RWPE1 (cell line): ENCODE measurements at regions not wholly inside any gene's neighbourhood (a gene's known extent, or its start where the extent isn't known, plus 50 kb on each side); places are given as distances from the start of the nearest gene placed in this dataset.

Source experiments
- CTCF ChIA-PET: fragments of 350-600 bp; sonication (Branson Sonifier 250); formaldehyde crosslinking; extraction: SDS; loops from one replicate; lab custom pipeline; 2021; lab: Yijun Ruan, JAX
- POLR2A ChIA-PET: fragments of 400-600 bp; formaldehyde crosslinking; extraction: SDS; loops from one replicate; lab custom pipeline; 2020; ENCODE audit warnings: antibody characterized with exemption; ENCODE audit not compliant: low non-redundant PET; lab: Yijun Ruan, JAX
- DNase-seq: peaks from one replicate; pipeline ENCODE4 v3.0.0; 2012; ENCODE audit warnings: low spot score
- H3K27ac ChIP-seq: fragments of 450-650 bp; 2 replicates; pipeline ENCODE4 v1.5.1; 2017
- TF ChIP-seq, protein P1 (sequence below): fragments of 450-650 bp; conservative IDR thresholded peaks from 2 replicates; pipeline ENCODE4 v1.5.1; 2017; ENCODE audit warnings: low read depth, mild to moderate bottlenecking

DNA sequence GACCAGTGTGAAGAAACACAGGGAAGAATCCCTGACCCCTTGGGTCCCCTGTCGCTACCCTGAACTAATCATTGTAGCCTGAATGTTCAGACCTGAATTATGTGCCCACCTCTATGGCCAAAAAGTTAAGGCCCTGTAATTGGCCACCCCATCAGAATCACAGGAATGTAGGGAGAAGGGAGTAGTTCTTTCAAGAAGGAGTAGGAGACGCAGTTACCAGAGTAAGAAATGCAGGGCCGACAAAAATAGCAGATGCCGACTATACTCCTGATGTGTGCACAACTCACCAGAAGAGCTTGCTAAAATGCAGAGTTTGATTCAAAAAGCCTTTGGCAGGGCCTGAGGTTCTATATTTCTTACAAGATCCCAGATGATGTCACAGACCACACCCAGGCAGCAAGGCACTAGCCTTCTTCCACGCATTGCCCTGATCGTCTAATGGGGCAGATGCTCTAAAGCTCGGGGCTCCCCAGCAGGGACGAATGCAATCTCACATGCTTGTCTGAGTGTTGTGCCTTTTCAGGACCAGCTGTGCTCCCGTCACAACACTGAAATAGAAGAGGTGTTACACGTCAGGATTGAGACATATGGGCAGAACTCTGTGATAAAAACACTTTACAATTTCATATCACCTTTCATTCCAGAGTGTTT lies 161.0 kb upstream of the FAM241A start:
- no peak overlapping the region for H3K27ac ChIP-seq
- no peak for DNase-seq
- CTCF ChIA-PET = no interaction called here
- TF ChIP-seq, protein P1, sequence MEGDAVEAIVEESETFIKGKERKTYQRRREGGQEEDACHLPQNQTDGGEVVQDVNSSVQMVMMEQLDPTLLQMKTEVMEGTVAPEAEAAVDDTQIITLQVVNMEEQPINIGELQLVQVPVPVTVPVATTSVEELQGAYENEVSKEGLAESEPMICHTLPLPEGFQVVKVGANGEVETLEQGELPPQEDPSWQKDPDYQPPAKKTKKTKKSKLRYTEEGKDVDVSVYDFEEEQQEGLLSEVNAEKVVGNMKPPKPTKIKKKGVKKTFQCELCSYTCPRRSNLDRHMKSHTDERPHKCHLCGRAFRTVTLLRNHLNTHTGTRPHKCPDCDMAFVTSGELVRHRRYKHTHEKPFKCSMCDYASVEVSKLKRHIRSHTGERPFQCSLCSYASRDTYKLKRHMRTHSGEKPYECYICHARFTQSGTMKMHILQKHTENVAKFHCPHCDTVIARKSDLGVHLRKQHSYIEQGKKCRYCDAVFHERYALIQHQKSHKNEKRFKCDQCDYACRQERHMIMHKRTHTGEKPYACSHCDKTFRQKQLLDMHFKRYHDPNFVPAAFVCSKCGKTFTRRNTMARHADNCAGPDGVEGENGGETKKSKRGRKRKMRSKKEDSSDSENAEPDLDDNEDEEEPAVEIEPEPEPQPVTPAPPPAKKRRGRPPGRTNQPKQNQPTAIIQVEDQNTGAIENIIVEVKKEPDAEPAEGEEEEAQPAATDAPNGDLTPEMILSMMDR = no peak
- POLR2A ChIA-PET = no interaction called here

DNA sequence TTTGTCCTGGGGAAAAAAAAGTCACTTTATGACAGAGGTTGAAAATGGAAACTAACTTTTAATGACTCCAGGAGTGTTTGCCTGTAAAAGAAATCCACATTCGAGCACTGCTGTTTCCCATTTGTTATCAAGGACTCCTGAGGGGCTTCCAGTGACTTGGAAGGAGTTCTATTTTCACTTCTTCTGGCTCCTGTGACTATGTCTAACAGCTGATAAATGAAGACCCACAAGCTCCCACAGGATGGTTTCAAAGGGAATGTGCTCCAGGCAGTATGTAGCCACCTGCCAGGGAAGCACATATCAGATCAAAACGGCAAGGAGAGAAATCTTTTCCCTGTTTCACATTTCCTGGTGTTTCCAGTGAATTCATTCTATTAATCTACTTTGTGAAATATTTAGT lies 159.8 kb upstream of the FAM241A start:
- ChIA-PET CTCF (no interaction called here), POLR2A (no interaction called here)
- no peak overlapping the region for H3K27ac ChIP-seq
- DNase-seq = no peak
- TF ChIP-seq, protein P1 = no peak

DNA sequence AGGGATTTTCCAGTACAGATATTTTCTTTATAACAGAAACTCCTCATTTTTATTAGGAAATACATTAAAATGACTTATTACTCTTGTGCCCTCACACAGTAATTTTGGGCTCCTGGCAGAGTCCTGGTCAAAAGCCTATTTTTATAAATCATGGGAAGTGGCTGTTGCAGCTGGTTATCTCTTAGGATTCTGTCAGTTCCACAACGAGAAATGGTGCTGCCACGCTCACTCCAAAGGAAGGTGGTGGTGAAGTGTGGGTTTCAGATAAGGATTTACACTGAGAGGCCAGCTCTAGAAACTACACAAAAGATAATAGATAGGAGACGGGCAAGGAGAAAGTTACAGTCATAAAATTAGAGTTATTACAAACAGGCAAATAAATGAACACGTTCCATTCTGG lies 159.2 kb upstream of the FAM241A start:
- TF ChIP-seq, protein P1 = no peak
- H3K27ac ChIP-seq = no peak overlapping the region
- no peak for DNase-seq
- POLR2A ChIA-PET = no interaction called here
- CTCF ChIA-PET = no interaction called here

DNA sequence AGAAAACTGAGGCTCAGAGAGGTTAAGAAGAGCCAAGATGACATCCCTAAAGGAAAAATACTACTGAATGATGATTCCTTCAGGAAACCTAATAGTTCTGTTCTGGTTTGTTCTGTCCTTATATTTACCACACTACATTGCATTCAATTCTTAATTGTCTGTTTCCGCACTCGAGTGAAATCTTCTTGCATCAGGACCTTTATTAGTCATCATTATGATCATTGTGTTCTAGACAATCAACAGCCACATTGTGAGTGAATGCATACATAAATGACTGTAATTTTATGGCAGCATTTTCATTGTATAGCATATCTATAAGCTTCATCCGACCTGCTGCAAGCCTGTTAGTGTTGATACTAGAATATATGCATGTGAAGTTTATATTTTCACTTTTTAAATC lies 156.7 kb upstream of the FAM241A start:
- ChIA-PET CTCF (no interaction called here), POLR2A (no interaction called here)
- DNase-seq = no peak
- TF ChIP-seq, protein P1 = no peak
- no peak overlapping the region for H3K27ac ChIP-seq

DNA sequence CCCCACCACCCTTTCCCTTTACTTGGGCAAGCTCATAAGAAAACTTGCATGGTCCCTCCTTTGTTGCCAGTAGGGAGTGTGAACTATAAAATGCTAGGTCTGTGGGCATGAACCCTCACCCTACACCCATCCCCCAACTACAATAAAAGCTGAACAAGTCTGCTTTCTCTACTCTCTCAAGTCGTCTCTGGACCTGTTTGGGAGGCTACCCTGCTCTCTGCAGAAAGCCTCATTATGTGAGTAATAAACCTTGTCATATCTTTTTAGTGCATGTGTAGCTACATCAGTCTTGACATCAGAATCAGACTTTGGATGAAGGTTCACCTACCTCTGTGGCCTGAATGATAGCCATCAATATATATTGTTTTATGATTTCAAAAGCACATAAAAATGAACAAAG lies 155.4 kb upstream of the FAM241A start:
- H3K27ac ChIP-seq = no peak overlapping the region
- CTCF ChIA-PET = no interaction called here
- DNase-seq = no peak
- TF ChIP-seq, protein P1 = no peak
- POLR2A ChIA-PET = no interaction called here

DNA sequence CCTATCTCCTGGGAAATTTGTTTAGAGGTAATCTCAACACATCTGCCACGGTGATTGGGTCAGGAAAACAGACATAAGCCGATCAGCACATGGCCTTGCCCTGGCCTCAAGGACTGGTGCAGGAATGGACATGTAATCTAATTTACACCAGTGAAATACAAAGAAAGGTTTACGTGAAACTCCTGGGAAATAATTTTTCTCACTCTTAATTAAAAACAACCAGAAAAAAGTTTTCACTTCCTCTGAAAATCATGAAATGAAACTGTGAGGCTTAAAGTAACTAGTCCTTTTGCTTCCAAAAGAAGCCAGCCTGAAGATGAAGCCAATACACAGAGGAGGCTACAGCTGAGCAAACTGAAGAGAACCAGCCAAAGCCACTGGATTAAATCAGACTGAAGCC lies 154.1 kb upstream of the FAM241A start:
- POLR2A ChIA-PET = no interaction called here
- no peak for DNase-seq
- no peak overlapping the region for H3K27ac ChIP-seq
- TF ChIP-seq, protein P1 = no peak
- CTCF ChIA-PET = no interaction called here
